Stimulated activated memory B cell treated with anti-CD40 and anti-IgM and Interleukin-4, amounts not matched to agents 10 μg/mL and 1 μg/mL and 100 μg/mL, for 72 hours (primary cell): ENCODE measurements at regions not wholly inside any gene's neighbourhood (a gene's known extent, or its start where the extent isn't known, plus 50 kb on each side); places are given as distances from the start of the nearest gene placed in this dataset.
"Not testable (repeated sequence)": the region's sequence is repeated elsewhere in the genome, so short reads cannot be mapped to it uniquely, and the experiment has no call there.

Experiments used
- ATAC-seq: fragments of 150-1000 bp; cut with Tn5 transposase; 2 replicates; pipeline ENCODE4 v1.10.0; 2021
- H3K27ac Mint-ChIP-seq: one replicate; pipeline ENCODE4 v1.8.0; 2022; ENCODE audit warnings: mild to moderate bottlenecking, mixed read lengths
- H3K27me3 Mint-ChIP-seq: one replicate; pipeline ENCODE4 v1.8.0; 2022; ENCODE audit warnings: mixed read lengths
- H3K36me3 Mint-ChIP-seq: one replicate; pipeline ENCODE4 v1.8.0; 2022; ENCODE audit warnings: mixed read lengths
- H3K4me1 Mint-ChIP-seq: one replicate; pipeline ENCODE4 v1.8.0; 2022; ENCODE audit warnings: mixed read lengths
- H3K4me3 Mint-ChIP-seq: one replicate; pipeline ENCODE4 v1.8.0; 2022; ENCODE audit warnings: mild to moderate bottlenecking, moderate library complexity, mixed read lengths
- H3K9me3 Mint-ChIP-seq: one replicate; pipeline ENCODE4 v1.8.0; 2022; ENCODE audit warnings: mixed read lengths

- H3K27ac Mint-ChIP-seq, ATAC-seq, H3K4me3 Mint-ChIP-seq, H3K4me1 Mint-ChIP-seq, H3K27me3 Mint-ChIP-seq, H3K9me3 Mint-ChIP-seq, H3K36me3 Mint-ChIP-seq: not testable (repeated sequence)
Observed at GRCh38 chr5:119754825-119755224, 125.5 kb downstream of the FAM170A start.

- Mint-ChIP-seq H3K4me3 (no peak overlapping the region), H3K9me3 (no peaks in the 10 kb centered on the region)
Observed at GRCh38 chr5:119757276-119757675, 127.9 kb downstream of the FAM170A start.

DNA sequence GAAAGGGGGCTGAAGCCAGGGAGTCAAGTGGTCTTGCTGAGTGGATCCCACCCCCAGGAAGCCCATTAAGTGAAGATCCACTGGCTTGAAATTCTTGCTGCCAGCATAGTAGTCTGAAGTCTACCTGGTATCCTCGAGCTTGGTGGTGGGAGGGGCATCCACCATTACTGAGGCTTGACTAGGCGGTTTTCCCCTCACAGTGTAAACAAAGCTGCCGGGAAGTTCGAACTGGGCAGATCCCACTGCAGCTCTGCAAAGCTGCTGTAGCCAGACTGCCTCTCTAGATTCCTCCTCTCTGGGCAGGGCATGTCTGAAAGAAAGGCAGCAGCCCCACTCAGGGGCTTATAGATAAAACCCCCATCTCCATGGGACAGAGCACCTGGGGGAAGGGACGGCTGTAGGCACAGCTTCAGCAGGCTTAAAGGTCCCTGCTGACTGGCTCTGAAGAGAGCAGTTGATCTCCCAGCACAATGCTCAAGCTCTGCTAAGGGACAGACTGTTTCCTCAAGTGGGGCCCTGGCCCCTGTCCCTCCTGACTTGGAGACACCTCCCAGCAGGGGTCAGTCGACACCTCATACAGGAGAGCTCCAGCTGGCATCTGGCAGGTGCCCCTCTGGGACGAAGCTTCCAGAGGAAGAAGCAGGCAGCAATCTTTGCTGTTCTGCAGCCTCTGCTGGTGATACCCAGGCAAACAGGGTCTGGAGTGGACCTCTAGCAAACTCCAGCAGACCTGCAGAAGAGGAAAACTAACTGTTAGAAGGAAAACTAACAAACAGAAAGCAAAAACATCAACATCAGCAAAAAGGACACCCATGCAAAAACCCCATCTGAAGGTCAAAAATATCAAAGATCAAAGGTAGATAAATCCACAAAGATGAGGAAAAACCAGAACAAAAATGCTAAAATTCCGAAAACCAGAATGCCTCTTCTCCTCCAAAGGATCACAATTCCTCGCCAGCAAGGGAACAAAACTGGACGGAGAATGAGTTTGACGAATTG lies 140.6 kb downstream of the FAM170A start:
- H3K27me3 Mint-ChIP-seq, H3K36me3 Mint-ChIP-seq, H3K4me1 Mint-ChIP-seq: not testable (repeated sequence)

More at GRCh38 chr5:119757276-119757675, 127.9 kb downstream of the FAM170A start:
- ATAC-seq: no peak
- H3K4me1 Mint-ChIP-seq: no peaks in the 10 kb centered on the region
- no peak overlapping the region for H3K27ac Mint-ChIP-seq
- H3K36me3 Mint-ChIP-seq: no peaks in the 10 kb centered on the region
- H3K27me3 Mint-ChIP-seq: no peaks in the 10 kb centered on the region

GRCh38 chr5:119780145-119780544 lies 150.8 kb downstream of the FAM170A start:
- not testable (repeated sequence) for H3K9me3 Mint-ChIP-seq, H3K27me3 Mint-ChIP-seq, H3K4me1 Mint-ChIP-seq, ATAC-seq, H3K36me3 Mint-ChIP-seq, H3K27ac Mint-ChIP-seq, H3K4me3 Mint-ChIP-seq

More for the DNA sequence above, 140.6 kb downstream of the FAM170A start:
- not testable (repeated sequence) for H3K4me3 Mint-ChIP-seq, ATAC-seq, H3K9me3 Mint-ChIP-seq, H3K27ac Mint-ChIP-seq

GRCh38 chr5:119785057-119785456 lies 155.7 kb downstream of the FAM170A start:
- no peak overlapping the region for H3K27ac Mint-ChIP-seq
- ATAC-seq: no peak
- H3K4me3 Mint-ChIP-seq: no peak overlapping the region
- peaks cover 12% of the 10 kb centered on the region for H3K27me3 Mint-ChIP-seq
- no peaks in the 10 kb centered on the region for H3K36me3 Mint-ChIP-seq
- H3K4me1 Mint-ChIP-seq: no peaks in the 10 kb centered on the region
- H3K9me3 Mint-ChIP-seq: peaks cover 3% of the 10 kb centered on the region

DNA sequence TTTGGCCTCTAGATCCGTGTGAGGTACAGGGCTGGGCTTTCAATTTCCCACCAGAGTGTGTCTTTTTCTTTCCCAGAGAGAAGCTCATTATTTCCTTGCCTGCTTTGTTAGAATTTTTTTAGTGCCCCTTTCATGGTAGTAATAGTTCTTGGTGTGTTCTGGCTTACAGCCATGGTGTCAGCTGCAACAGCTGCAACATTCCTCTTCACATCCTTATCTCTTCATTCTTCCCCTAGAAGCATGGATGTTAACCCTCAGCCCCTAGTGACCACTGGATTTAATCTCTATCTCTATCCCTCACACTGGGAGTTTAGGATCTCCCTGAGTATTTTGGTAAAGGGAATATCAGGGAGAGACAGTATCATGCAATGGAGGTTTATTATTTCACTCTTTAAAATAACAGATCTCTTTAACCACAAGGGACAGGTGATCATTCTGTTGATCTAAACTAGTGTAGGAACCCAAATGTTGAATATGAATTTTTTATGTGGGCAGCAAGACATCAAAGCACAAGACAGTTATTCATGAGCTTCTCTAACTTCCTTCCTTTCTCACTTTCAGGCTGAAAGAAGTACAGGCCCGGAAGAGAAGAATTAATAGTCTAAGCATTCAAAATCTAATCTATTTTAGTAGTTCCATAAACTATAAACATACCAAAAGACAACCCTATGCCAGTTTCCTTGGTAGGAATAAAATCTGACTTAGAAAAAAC lies 160.2 kb downstream of the FAM170A start:
- Mint-ChIP-seq H3K4me1 (no peaks in the 10 kb centered on the region), H3K36me3 (no peaks in the 10 kb centered on the region), H3K9me3 (peaks cover 3% of the 10 kb centered on the region), H3K4me3 (no peak overlapping the region), H3K27ac (no peak overlapping the region), H3K27me3 (peaks cover 12% of the 10 kb centered on the region)
- no peak for ATAC-seq

GRCh38 chr5:119792161-119792799 lies 162.9 kb downstream of the FAM170A start:
- no peak for ATAC-seq
- no peak overlapping the region for H3K27ac Mint-ChIP-seq
- peaks cover 10% of the 10 kb centered on the region for H3K27me3 Mint-ChIP-seq
- H3K4me3 Mint-ChIP-seq: no peak overlapping the region
- no peaks in the 10 kb centered on the region for H3K36me3 Mint-ChIP-seq
- H3K9me3 Mint-ChIP-seq: peaks cover 3% of the 10 kb centered on the region
- no peaks in the 10 kb centered on the region for H3K4me1 Mint-ChIP-seq

GRCh38 chr5:119795768-119796167 lies 166.4 kb downstream of the FAM170A start:
- no peaks in the 10 kb centered on the region for H3K27me3 Mint-ChIP-seq
- peaks cover 3% of the 10 kb centered on the region for H3K9me3 Mint-ChIP-seq
- H3K4me3 Mint-ChIP-seq: no peak overlapping the region
- no peak for ATAC-seq
- H3K4me1 Mint-ChIP-seq: no peaks in the 10 kb centered on the region
- no peak overlapping the region for H3K27ac Mint-ChIP-seq
- no peaks in the 10 kb centered on the region for H3K36me3 Mint-ChIP-seq

DNA sequence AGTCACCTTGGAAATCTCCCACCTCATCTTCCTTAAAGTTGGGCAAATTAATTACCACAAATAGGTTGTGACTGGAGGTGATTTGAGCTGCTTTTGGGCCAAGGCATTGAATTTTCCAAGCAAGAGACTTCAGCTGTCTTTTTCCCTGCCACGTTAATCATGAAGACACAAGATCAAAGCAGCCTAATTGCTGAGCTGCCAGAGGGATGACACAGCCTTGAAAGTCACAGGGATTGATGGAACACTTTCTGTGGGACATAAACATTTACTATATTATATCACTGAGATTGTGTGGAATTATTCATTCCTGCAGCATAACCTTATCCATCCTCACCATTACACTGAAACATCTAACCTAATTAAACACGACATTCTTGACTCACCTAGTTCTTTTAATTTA lies 172.2 kb downstream of the FAM170A start:
- H3K36me3 Mint-ChIP-seq: no peaks in the 10 kb centered on the region
- H3K9me3 Mint-ChIP-seq: peaks cover 11% of the 10 kb centered on the region
- H3K4me3 Mint-ChIP-seq: no peak overlapping the region
- no peak overlapping the region for H3K27ac Mint-ChIP-seq
- no peaks in the 10 kb centered on the region for H3K27me3 Mint-ChIP-seq
- H3K4me1 Mint-ChIP-seq: no peaks in the 10 kb centered on the region
- no peak for ATAC-seq

GRCh38 chr5:119808024-119808423 lies 178.7 kb downstream of the FAM170A start:
- H3K36me3 Mint-ChIP-seq: no peaks in the 10 kb centered on the region
- H3K4me1 Mint-ChIP-seq: no peaks in the 10 kb centered on the region
- H3K27me3 Mint-ChIP-seq: no peaks in the 10 kb centered on the region
- peaks cover 12% of the 10 kb centered on the region for H3K9me3 Mint-ChIP-seq
- no peak for ATAC-seq
- no peak overlapping the region for H3K27ac Mint-ChIP-seq
- no peak overlapping the region for H3K4me3 Mint-ChIP-seq

DNA sequence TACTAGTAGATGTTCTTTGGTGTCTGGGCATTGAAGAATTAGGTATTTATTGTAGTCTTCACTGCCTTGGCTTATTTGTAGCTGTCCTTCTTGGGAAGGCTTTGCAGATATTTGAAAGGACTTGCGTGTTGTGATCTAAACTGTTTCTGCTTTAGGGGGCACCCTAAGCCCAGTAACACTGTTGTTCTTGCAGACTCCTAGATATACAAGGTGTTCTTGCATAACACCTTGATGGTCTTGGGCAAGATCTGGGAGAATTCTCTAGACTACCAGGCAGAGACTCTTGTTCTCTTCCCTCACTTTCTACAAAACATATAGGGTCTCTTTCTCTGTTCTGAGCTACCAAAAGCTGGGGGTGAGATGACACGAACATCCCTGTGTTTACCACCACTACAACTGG lies 179.1 kb downstream of the FAM170A start:
- Mint-ChIP-seq H3K4me3 (no peak overlapping the region), H3K27ac (no peak overlapping the region), H3K9me3 (peaks cover 12% of the 10 kb centered on the region), H3K36me3 (no peaks in the 10 kb centered on the region), H3K27me3 (no peaks in the 10 kb centered on the region), H3K4me1 (no peaks in the 10 kb centered on the region)
- ATAC-seq: no peak

GRCh38 chr5:119810217-119810616 lies 180.9 kb downstream of the FAM170A start:
- H3K9me3 Mint-ChIP-seq: peaks cover 9% of the 10 kb centered on the region
- no peaks in the 10 kb centered on the region for H3K36me3 Mint-ChIP-seq
- no peak for ATAC-seq
- no peak overlapping the region for H3K4me3 Mint-ChIP-seq
- no peaks in the 10 kb centered on the region for H3K4me1 Mint-ChIP-seq
- H3K27ac Mint-ChIP-seq: no peak overlapping the region
- no peaks in the 10 kb centered on the region for H3K27me3 Mint-ChIP-seq

DNA sequence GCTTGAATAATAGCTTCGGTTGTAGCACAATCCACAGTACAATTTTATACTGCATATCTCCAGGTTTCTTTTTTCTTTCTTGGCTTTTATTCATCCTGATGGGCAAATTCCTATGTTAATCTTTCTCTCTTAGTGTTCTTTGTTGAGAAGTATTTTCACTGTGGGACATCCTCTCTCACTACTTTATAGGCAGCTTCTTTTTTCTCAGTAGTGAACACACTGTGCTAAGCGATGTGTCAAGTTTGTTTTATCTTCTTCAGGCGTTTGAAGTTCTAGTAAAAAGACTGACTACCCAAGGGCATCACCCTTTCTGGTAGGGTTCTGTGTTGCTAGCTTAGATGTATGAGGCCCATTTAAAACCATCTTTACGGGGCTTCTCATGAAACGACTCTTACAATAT lies 182.1 kb downstream of the FAM170A start:
- Mint-ChIP-seq H3K27ac (no peak overlapping the region), H3K4me1 (no peaks in the 10 kb centered on the region), H3K27me3 (no peaks in the 10 kb centered on the region), H3K4me3 (no peak overlapping the region), H3K36me3 (no peaks in the 10 kb centered on the region), H3K9me3 (peaks cover 6% of the 10 kb centered on the region)
- ATAC-seq: no peak

GRCh38 chr5:119814655-119815054 lies 185.3 kb downstream of the FAM170A start:
- Mint-ChIP-seq H3K9me3 (no peaks in the 10 kb centered on the region), H3K4me3 (no peak overlapping the region), H3K27me3 (no peaks in the 10 kb centered on the region), H3K4me1 (no peaks in the 10 kb centered on the region), H3K36me3 (no peaks in the 10 kb centered on the region), H3K27ac (no peak overlapping the region)
- ATAC-seq: no peak

DNA sequence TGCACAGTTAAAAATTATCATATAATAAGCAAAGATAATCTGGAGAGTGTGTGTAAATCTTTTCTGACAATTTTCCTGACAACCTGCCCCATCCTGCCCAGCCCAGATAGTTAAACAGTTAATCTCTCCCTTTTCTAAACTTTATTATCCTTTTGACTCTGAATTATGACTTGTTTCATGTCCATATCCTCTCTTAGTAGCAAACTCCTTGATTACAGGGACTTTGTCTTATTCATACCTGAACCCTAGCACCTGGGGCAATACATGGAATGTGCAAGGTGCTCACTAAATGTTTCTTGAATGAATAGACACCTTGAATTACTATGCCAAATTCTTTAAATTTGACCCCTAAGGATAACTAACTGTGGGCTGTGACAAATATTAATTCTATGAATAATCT lies 186.7 kb downstream of the FAM170A start:
- no peaks in the 10 kb centered on the region for H3K27me3 Mint-ChIP-seq
- no peak overlapping the region for H3K4me3 Mint-ChIP-seq
- no peaks in the 10 kb centered on the region for H3K9me3 Mint-ChIP-seq
- H3K36me3 Mint-ChIP-seq: no peaks in the 10 kb centered on the region
- no peaks in the 10 kb centered on the region for H3K4me1 Mint-ChIP-seq
- ATAC-seq: no peak
- no peak overlapping the region for H3K27ac Mint-ChIP-seq
